ENCODE measurements at regions not wholly inside any gene's neighbourhood (a gene's known extent, or its start where the extent isn't known, plus 50 kb on each side); places are given as distances from the start of the nearest gene placed in this dataset.

GRCh38 chr7:119482671-119483070 is 790.3 kb upstream of the KCND2 start:
- no peaks in the 10 kb centered on the region for H3K9me3 ChIP-seq
- ChIA-PET CTCF (interaction anchor here (0.8 kb wide), 1 partner anchor 63 kb away, joined by 3 read pairs; no protein-coding TSS in a partner anchor), POLR2A (no interaction called here)
- no peak for TF ChIP-seq CTCF (IDR thresholded peaks at IDR 0.05; ENCODE audit: insufficient read depth in 1 of 2, low read depth in 1 of 2, low read length in 1 of 2, severe bottlenecking in 1 of 2, unreplicated experiment in 1 of 2)
- H3K4me1 ChIP-seq: no peaks in the 10 kb centered on the region
- DNase-seq: no peak
- Mint-ChIP-seq H3K27ac (ENCODE audit: unreplicated experiment) (no peak overlapping the region), H3K27me3 (ENCODE audit: insufficient read depth, unreplicated experiment) (peaks cover 6% of the 10 kb centered on the region), H3K9me3 (ENCODE audit: unreplicated experiment) (peaks cover 11% of the 10 kb centered on the region), H3K4me3 (ENCODE audit: unreplicated experiment) (no peak overlapping the region), H3K4me1 (ENCODE audit: low read depth, unreplicated experiment) (peaks cover 7% of the 10 kb centered on the region), H3K36me3 (ENCODE audit: insufficient read depth, unreplicated experiment) (no peaks in the 10 kb centered on the region)
- intact Hi-C loops (cut with micrococcal nuclease; ENCODE audit: unreplicated experiment): loop anchor here (5.0 kb wide), 1 partner anchor 210 kb away; no protein-coding TSS in a partner anchor
- H3K4me3 ChIP-seq (ENCODE audit: low read depth, low read length): no peak overlapping the region
- no peaks in the 10 kb centered on the region for H3K36me3 ChIP-seq (ENCODE audit: control insufficient read depth, insufficient read depth, low read length)
- H3K27me3 ChIP-seq (replicated peaks; ENCODE audit: control insufficient read depth, insufficient read depth, low read length): no peaks in the 10 kb centered on the region
- no TSS peak for BruUV-seq (replicated peaks)

GRCh38 chr7:119483364-119483763 is 789.6 kb upstream of the KCND2 start:
- ChIA-PET POLR2A (no interaction called here), CTCF (no interaction called here)
- H3K9me3 ChIP-seq: no peaks in the 10 kb centered on the region
- no TSS peak for BruUV-seq (replicated peaks)
- peaks cover 7% of the 10 kb centered on the region for H3K4me1 Mint-ChIP-seq (ENCODE audit: low read depth, unreplicated experiment)
- no peaks in the 10 kb centered on the region for H3K36me3 Mint-ChIP-seq (ENCODE audit: insufficient read depth, unreplicated experiment)
- H3K4me1 ChIP-seq: no peaks in the 10 kb centered on the region
- peaks cover 11% of the 10 kb centered on the region for H3K9me3 Mint-ChIP-seq (ENCODE audit: unreplicated experiment)
- intact Hi-C loops (cut with micrococcal nuclease; ENCODE audit: unreplicated experiment): loop anchor here (5.0 kb wide), 1 partner anchor 211 kb away; no protein-coding TSS in a partner anchor
- TF ChIP-seq CTCF (IDR thresholded peaks at IDR 0.05; ENCODE audit: insufficient read depth in 1 of 2, low read depth in 1 of 2, low read length in 1 of 2, severe bottlenecking in 1 of 2, unreplicated experiment in 1 of 2): no peak
- no peak for DNase-seq
- H3K27me3 Mint-ChIP-seq (ENCODE audit: insufficient read depth, unreplicated experiment): peaks cover 6% of the 10 kb centered on the region
- no peaks in the 10 kb centered on the region for H3K36me3 ChIP-seq (ENCODE audit: control insufficient read depth, insufficient read depth, low read length)
- no peak overlapping the region for H3K4me3 ChIP-seq (ENCODE audit: low read depth, low read length)
- no peak overlapping the region for H3K4me3 Mint-ChIP-seq (ENCODE audit: unreplicated experiment)
- H3K27ac Mint-ChIP-seq (ENCODE audit: unreplicated experiment): no peak overlapping the region
- no peaks in the 10 kb centered on the region for H3K27me3 ChIP-seq (replicated peaks; ENCODE audit: control insufficient read depth, insufficient read depth, low read length)

GRCh38 chr7:119514326-119514725 is 758.6 kb upstream of the KCND2 start:
- no peaks in the 10 kb centered on the region for H3K27me3 ChIP-seq (replicated peaks; ENCODE audit: control insufficient read depth, insufficient read depth, low read length)
- H3K36me3 ChIP-seq (ENCODE audit: control insufficient read depth, insufficient read depth, low read length): no peaks in the 10 kb centered on the region
- Mint-ChIP-seq H3K36me3 (ENCODE audit: insufficient read depth, unreplicated experiment) (no peaks in the 10 kb centered on the region), H3K9me3 (ENCODE audit: unreplicated experiment) (peaks cover 9% of the 10 kb centered on the region), H3K27ac (ENCODE audit: unreplicated experiment) (no peak overlapping the region), H3K4me1 (ENCODE audit: low read depth, unreplicated experiment) (no peaks in the 10 kb centered on the region), H3K4me3 (ENCODE audit: unreplicated experiment) (no peak overlapping the region), H3K27me3 (ENCODE audit: insufficient read depth, unreplicated experiment) (no peaks in the 10 kb centered on the region)
- H3K4me1 ChIP-seq: no peaks in the 10 kb centered on the region
- no peak for TF ChIP-seq CTCF (IDR thresholded peaks at IDR 0.05; ENCODE audit: insufficient read depth in 1 of 2, low read depth in 1 of 2, low read length in 1 of 2, severe bottlenecking in 1 of 2, unreplicated experiment in 1 of 2)
- H3K9me3 ChIP-seq: peaks cover 6% of the 10 kb centered on the region; the same call in 1 of the 2 replicates
- CTCF ChIA-PET: no interaction called here
- intact Hi-C loops (cut with micrococcal nuclease; ENCODE audit: unreplicated experiment): no loop called here
- H3K4me3 ChIP-seq (ENCODE audit: low read depth, low read length): no peak overlapping the region
- POLR2A ChIA-PET: no interaction called here
- DNase-seq: no peak
- BruUV-seq (replicated peaks): no TSS peak

Data from Caco-2 (cell line).